ENCODE measurements at regions not wholly inside any gene's neighbourhood (a gene's known extent, or its start where the extent isn't known, plus 50 kb on each side); places are given as distances from the start of the nearest gene placed in this dataset.

DNA sequence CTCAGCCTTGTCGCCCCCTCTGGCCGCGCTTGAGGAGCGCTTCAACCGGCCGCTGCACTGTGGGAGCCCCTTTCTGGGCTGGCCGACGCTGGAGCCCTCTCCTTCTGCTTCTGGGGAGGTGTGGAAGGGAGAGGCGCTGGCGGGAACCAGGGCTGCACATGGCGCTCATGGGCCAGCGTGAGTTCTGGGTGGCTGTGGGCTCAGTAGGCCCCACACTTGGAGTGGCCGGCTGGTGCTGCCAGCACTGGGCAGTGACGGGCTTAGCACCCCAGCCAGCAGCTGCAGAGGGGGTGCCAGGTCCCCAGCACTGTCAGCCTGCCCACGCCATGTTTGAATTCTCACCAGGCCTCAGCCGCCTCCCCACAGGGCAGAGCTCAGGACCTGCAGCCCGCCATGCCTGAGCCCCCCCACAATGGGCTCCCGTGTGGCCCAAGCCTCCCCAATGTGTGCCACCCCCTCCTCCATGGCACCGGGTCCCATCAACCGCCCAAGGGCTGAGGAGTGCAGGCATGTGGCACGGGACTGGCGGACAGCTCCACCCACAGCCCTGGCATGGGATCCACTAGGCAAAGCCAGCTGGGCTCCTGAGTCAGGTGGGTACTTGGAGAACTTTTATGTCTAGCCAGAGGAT is 615.2 kb downstream of the TRIML1 start:
- DNase-seq (ENCODE audit: low read depth), result no peak
- H3K4me3 ChIP-seq (ENCODE audit: control insufficient read depth, low read depth, low read length), result no peak overlapping the region
- TF ChIP-seq, protein P1, sequence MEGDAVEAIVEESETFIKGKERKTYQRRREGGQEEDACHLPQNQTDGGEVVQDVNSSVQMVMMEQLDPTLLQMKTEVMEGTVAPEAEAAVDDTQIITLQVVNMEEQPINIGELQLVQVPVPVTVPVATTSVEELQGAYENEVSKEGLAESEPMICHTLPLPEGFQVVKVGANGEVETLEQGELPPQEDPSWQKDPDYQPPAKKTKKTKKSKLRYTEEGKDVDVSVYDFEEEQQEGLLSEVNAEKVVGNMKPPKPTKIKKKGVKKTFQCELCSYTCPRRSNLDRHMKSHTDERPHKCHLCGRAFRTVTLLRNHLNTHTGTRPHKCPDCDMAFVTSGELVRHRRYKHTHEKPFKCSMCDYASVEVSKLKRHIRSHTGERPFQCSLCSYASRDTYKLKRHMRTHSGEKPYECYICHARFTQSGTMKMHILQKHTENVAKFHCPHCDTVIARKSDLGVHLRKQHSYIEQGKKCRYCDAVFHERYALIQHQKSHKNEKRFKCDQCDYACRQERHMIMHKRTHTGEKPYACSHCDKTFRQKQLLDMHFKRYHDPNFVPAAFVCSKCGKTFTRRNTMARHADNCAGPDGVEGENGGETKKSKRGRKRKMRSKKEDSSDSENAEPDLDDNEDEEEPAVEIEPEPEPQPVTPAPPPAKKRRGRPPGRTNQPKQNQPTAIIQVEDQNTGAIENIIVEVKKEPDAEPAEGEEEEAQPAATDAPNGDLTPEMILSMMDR (IDR thresholded peaks at IDR 0.05; ENCODE audit: control insufficient read depth, insufficient read depth, low read depth, low read length, missing control alignments), result no peak

DNA sequence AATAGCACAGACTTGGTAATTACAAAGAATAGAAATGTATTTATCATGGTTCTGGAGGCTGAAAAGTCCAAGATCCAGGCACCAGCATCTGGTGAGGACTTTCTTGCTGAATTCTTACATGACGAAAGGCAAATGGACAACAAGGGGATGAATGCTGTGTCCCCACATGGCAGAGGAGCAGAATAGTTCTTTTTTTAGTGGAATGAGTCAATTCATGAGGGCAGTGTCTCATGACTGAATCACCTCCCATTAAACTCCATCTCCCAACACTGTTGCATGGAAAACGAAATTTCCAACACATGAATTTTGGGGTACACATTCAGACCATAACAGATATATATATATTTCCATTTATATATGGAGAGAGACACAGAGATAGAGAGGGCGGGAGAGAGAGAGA is 628.3 kb downstream of the TRIML1 start:
- TF ChIP-seq, protein P1 (IDR thresholded peaks at IDR 0.05; ENCODE audit: control insufficient read depth, insufficient read depth, low read depth, low read length, missing control alignments), result no peak
- DNase-seq (ENCODE audit: low read depth), result no peak
- no peak overlapping the region for H3K4me3 ChIP-seq (ENCODE audit: control insufficient read depth, low read depth, low read length)

DNA sequence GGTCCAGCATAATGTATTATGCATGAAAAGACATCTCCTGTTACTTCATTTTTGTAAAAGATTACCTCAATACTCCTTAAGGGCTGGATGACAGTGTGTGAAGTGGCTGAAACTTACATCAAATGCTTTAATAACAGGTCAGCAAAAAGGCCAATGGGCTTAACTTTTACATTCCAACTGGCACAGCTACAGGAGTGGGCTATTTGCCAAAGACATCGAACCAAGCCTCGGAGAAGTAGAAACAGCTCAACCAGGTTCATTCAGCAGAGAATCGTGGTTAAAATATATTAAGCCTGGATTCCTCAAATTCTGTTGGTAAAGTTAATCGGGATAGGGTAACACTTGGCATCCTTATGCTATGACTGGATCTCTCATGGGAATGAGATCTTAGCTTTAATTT is 639.7 kb downstream of the TRIML1 start:
- TF ChIP-seq, protein P1 (IDR thresholded peaks at IDR 0.05; ENCODE audit: control insufficient read depth, insufficient read depth, low read depth, low read length, missing control alignments), result no peak
- DNase-seq (ENCODE audit: low read depth), result no peak
- no peak overlapping the region for H3K4me3 ChIP-seq (ENCODE audit: control insufficient read depth, low read depth, low read length)

DNA sequence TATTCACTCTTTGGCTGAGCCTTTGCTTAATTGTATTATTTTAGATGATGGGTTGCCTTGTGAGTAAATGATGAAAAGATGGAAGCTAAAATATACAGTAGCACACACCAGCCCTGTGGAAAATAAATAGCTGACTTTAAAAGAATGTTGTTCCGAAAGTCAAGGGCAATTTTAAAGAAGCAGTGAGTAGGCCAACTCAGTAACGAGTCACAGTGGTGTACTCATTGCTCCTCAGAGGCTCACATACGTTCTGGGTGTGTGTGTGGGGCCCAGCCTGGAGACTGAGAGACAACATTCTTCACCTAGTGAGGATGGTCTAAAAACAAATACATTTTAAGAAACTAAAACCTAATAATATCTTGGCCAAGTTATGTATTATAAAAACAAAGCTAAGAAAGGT is 640.3 kb downstream of the TRIML1 start:
- no peak for DNase-seq (ENCODE audit: low read depth)

DNA sequence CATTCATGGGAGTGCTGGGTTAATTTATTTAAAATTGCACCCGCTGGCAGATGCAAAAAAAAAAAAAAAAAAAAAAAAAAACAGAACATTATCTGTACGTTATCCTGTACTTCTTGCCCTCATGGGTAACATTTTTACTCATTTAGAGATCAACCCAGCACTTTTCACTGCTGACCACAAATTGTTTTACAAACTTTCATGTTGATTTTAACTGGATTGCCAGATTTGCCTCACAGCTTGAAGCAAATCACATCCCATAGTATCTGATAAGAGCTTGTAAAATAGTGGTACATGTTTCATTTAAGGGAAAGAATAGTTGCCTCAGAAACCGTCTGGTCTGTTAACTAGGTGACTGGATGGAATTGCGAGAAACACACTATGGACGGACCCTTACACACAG is 640.8 kb downstream of the TRIML1 start:
- no peak for DNase-seq (ENCODE audit: low read depth)
- TF ChIP-seq, protein P1 (IDR thresholded peaks at IDR 0.05; ENCODE audit: control insufficient read depth, insufficient read depth, low read depth, low read length, missing control alignments), result no peak
- H3K4me3 ChIP-seq (ENCODE audit: control insufficient read depth, low read depth, low read length), result no peak overlapping the region

More for the DNA sequence above, 640.3 kb downstream of the TRIML1 start:
- TF ChIP-seq, protein P1 (IDR thresholded peaks at IDR 0.05; ENCODE audit: control insufficient read depth, insufficient read depth, low read depth, low read length, missing control alignments), result no peak
- no peak overlapping the region for H3K4me3 ChIP-seq (ENCODE audit: control insufficient read depth, low read depth, low read length)

DNA sequence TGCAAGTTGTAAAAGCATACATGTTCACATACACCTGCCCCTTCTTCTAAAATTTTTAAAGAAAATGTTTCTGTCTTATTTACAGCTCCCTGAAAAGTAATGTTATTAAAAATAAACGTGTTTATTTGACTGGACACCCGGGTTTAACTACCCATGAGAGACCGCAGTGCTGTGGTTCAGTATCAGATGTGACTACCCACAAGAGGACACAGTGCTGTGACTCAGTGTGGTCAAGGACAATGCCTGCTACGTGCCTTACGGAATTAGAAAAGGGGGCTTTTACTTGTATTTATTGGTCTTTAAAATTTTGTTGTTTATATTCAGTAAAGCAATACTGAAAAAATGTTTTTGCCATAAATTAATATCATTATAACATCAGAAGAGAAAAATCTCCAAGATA is 641.4 kb downstream of the TRIML1 start:
- no peak overlapping the region for H3K4me3 ChIP-seq (ENCODE audit: control insufficient read depth, low read depth, low read length)
- no peak for DNase-seq (ENCODE audit: low read depth)
- TF ChIP-seq, protein P1 (IDR thresholded peaks at IDR 0.05; ENCODE audit: control insufficient read depth, insufficient read depth, low read depth, low read length, missing control alignments), result no peak

Data from AG09309 (cell line).